Ovary (tissue), 3 donors: ENCODE measurements at regions not wholly inside any gene's neighbourhood (a gene's known extent, or its start where the extent isn't known, plus 50 kb on each side); places are given as distances from the start of the nearest gene placed in this dataset.

Experiments used
- CTCF ChIP-seq, 3 donors: fragments of 450-650 bp in 2 of 3; fragments of 200-600 bp in 1 of 3; IDR thresholded peaks; one replicate each; pipeline versions ENCODE4 v1.5.1 to v1.8.0; 2016 to 2022; ENCODE audit warnings: antibody characterized with exemption in 3 of 3, mild to moderate bottlenecking in 1 of 3
- POLR2A ChIP-seq: fragments of 450-650 bp; IDR thresholded peaks from one replicate; pipeline ENCODE4 v1.6.1; 2017; ENCODE audit warnings: antibody characterized with exemption, mild to moderate bottlenecking, moderate library complexity
- donor health status: DM: no; HTN: no; CAD: no.

- TF ChIP-seq CTCF (IDR thresholded peaks at IDR 0.05) (no peak), POLR2A (no peak)
Measured at GRCh38 chr9:109568089-109568488, 70.0 kb upstream of the PTPN3 start.
